GM12892 (cell line): ENCODE measurements at regions not wholly inside any gene's neighbourhood (a gene's known extent, or its start where the extent isn't known, plus 50 kb on each side); places are given as distances from the start of the nearest gene placed in this dataset.

Experiments
- POLR2A ChIP-seq: IDR thresholded peaks from 2 replicates; pipeline ENCODE4 v1.6.1; 2011; ENCODE audit warnings: low read depth, low read length, control low read depth
- POLR2AphosphoS5 ChIP-seq: IDR thresholded peaks from 2 replicates; pipeline ENCODE4 v1.6.1; 2011; ENCODE audit warnings: low read depth, low read length, control low read depth

GRCh38 chr14:98374136-98374535 lies 897.9 kb downstream of the BCL11B start:
- TF ChIP-seq POLR2A (no peak), POLR2AphosphoS5 (no peak)
